D721Med (cell line): ENCODE measurements at regions not wholly inside any gene's neighbourhood (a gene's known extent, or its start where the extent isn't known, plus 50 kb on each side); places are given as distances from the start of the nearest gene placed in this dataset.

Source experiments
- DNase-seq: peaks from one replicate; pipeline ENCODE4 v3.0.0; 2011; ENCODE audit warnings: low spot score; ENCODE audit not compliant: insufficient read length
- FAIRE-seq: peaks from 2 replicates; lab custom pipeline; 2011; peaks lifted over from hg19 to GRCh38; lab: Jason Lieb, UNC
- TF ChIP-seq, protein P1 (sequence below): IDR thresholded peaks from 2 replicates; pipeline ENCODE4 v1.5.1; 2012; ENCODE audit warnings: mild to moderate bottlenecking, control low read depth; ENCODE audit not compliant: insufficient read depth; ENCODE audit errors: missing control alignments

DNA sequence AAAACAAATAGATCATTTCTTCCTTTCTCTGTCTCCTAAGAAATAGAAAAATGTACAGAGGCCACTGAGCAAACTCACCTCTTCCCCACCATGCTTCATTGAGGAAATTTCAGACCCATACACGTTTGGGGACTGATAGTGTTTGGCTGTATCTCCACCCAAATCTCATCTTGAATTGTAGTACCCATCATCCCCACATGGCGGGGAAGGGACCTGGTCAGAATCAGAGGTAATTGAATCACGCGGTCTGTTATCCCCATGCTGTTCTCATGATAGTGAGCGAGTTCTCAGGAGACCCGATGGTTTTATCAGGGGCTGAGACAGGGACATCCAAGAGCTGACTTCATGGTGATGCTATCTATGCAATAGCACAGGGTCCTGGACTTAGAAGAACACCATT, 1655.8 kb downstream of the MAT2B start:
- TF ChIP-seq, protein P1, sequence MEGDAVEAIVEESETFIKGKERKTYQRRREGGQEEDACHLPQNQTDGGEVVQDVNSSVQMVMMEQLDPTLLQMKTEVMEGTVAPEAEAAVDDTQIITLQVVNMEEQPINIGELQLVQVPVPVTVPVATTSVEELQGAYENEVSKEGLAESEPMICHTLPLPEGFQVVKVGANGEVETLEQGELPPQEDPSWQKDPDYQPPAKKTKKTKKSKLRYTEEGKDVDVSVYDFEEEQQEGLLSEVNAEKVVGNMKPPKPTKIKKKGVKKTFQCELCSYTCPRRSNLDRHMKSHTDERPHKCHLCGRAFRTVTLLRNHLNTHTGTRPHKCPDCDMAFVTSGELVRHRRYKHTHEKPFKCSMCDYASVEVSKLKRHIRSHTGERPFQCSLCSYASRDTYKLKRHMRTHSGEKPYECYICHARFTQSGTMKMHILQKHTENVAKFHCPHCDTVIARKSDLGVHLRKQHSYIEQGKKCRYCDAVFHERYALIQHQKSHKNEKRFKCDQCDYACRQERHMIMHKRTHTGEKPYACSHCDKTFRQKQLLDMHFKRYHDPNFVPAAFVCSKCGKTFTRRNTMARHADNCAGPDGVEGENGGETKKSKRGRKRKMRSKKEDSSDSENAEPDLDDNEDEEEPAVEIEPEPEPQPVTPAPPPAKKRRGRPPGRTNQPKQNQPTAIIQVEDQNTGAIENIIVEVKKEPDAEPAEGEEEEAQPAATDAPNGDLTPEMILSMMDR = no peak
- DNase-seq (no peak), FAIRE-seq (no peak)

DNA sequence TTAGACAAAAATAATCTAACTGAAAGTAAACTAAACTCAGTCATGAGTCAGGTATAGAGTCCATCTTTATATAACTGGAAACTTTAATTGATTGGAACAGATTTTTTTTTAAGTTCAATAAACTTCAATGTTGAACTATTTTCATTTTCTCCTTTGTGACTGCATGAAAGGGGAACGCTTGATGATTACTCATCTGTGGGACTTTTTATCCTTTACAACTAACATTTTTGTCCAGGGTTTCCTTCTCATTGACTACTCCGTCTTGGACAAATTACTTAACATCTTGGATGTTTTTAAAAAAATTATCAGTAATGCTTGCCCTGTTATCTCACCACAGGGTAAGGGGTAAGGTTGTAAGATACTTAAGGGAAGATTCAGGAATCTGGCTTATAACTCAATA, 1658.4 kb downstream of the MAT2B start:
- no peak for FAIRE-seq
- no peak for DNase-seq
- TF ChIP-seq, protein P1 = no peak

DNA sequence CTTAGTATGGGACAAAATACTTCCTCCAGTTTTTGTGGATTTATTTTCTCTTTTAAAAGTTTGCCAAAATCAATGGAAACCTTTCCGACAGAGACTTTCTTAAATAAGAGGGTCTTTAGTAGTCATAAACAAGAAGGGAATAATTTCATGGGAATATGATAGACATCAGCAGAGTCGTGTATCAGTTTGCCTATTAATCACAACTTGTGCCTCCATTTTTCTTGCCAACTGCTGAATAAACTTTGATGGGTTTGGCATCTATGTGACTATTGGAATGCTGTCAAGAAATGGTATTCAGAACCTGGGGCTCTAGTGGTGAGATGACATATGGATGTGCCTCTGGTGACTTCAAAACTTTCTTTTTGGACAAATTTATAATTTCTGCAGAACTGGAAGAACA, 1668.2 kb downstream of the MAT2B start:
- FAIRE-seq (no peak), DNase-seq (no peak)
- TF ChIP-seq, protein P1 = no peak

DNA sequence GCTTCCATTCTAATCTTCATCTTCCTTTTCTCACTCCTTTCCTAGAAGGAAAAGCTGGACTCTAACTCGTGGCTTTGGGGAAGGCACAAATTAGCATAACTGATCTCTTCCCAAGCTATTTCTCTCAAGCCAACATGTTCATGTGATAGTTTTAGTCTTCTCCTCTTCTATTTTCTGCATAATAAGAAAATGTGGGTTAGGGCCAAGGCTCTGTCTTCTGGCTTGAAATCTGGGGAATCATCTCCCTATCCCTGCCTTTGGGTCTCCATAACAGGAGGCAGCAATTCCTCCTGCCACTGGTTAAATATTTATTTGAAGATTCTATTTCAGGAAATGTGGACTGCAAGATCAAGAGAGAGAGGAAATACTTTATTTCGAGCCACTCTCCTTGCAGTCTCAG, 1669.6 kb downstream of the MAT2B start:
- TF ChIP-seq, protein P1 = no peak
- no peak for DNase-seq
- FAIRE-seq = no peak

DNA sequence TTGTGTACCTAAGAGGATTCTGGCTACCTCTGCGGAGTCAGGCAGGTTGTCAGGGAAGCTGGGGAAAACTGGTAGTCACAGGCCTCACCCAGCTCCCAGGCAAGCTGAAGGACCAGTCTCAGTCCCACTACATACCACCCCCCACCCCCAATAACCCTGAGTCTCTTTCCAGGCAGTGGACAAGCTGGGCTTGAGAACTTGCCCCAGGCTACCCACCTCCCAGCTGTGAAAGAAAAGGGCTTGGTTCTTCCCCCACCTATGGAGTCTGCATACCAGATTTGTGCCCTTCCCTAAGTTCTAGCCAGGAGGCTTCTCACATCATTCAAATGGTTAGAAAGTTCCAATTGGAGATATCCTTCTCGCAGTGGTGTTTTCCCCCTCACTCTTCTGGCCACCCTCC, 1678.8 kb downstream of the MAT2B start:
- DNase-seq = no peak
- FAIRE-seq = no peak
- TF ChIP-seq, protein P1 = no peak

DNA sequence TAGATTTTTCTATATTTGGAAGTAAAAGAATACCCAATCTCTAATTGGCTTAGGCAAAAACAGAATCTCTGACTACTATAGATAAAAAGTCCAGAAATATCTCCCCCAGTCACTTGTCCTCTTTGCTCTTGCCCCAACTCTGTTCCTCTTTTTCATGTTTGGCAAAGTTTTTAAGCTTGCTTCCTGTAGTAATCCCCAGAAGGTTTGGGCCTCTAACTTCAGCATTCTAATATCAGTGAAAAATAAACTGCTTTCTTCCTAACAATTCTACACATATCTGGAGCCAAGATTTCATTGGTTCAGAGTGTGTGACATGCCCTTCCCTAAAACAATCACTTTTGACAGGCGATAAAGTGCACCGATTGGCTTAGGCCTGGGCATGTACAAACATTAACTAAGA, 1680.3 kb downstream of the MAT2B start:
- TF ChIP-seq, protein P1 = no peak
- FAIRE-seq (no peak), DNase-seq (no peak)

DNA sequence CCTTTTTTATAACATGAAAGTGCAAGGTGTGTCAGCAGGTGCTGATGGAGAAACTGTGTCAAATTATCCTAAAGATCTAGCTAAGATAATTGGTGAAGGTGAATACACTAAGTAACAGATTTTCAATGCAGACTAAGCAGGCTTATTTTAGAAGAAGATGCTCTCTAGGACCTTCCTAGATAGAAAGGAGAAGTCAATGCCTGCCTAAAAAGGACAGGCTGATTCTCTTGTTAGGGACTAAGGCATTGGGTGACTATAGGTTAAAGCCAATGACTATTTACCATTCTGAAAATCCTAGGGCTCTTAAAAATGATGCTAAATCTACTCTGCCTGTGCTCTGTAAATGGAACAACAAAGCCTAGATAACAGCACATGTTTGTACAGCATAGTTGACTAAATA, 1682.4 kb downstream of the MAT2B start:
- TF ChIP-seq, protein P1 = no peak
- DNase-seq (no peak), FAIRE-seq (no peak)
